ENCODE measurements at regions not wholly inside any gene's neighbourhood (a gene's known extent, or its start where the extent isn't known, plus 50 kb on each side); places are given as distances from the start of the nearest gene placed in this dataset.

GRCh38 chr2:165007161-165007744, 51.9 kb upstream of the SLC38A11 start:
- TF ChIP-seq EZH2 (IDR thresholded peaks at IDR 0.05; ENCODE audit: low read length, unreplicated experiment) (no peak), CTCF (conservative IDR thresholded peaks at IDR 0.05; ENCODE audit: low read depth, low read length) (no peak)

Measured in PC-3 (cell line).